H9 (cell line): ENCODE measurements at regions not wholly inside any gene's neighbourhood (a gene's known extent, or its start where the extent isn't known, plus 50 kb on each side); places are given as distances from the start of the nearest gene placed in this dataset.

Experiments
- DNase-seq: peaks from one replicate; pipeline ENCODE4 v3.0.0-alpha.2; 2017
- H2AFZ ChIP-seq: one replicate; pipeline ENCODE4 v1.6.1; 2013; ENCODE audit warnings: mild to moderate bottlenecking, low read length, control low read depth, moderate library complexity
- H2AK5ac ChIP-seq: 2 replicates; pipeline ENCODE4 v1.6.1; 2013; ENCODE audit warnings: low read length, control low read depth, mixed read lengths; ENCODE audit not compliant: insufficient read length
- H2BK120ac ChIP-seq: one replicate; pipeline ENCODE4 v1.6.1; 2013; ENCODE audit warnings: low read depth, mild to moderate bottlenecking, low read length, control low read depth, inconsistent platforms; ENCODE audit not compliant: poor library complexity, severe bottlenecking
- H2BK12ac ChIP-seq: 2 replicates; pipeline ENCODE4 v1.6.1; 2013; ENCODE audit warnings: low read length, control low read depth, mixed read lengths, low read depth; ENCODE audit not compliant: insufficient read length
- H2BK15ac ChIP-seq: 2 replicates; pipeline ENCODE4 v1.6.1; 2013; ENCODE audit warnings: low read depth, low read length, control low read depth
- H2BK20ac ChIP-seq: one replicate; pipeline ENCODE4 v1.6.1; 2013; ENCODE audit warnings: low read depth, mild to moderate bottlenecking, low read length, control low read depth, inconsistent platforms; ENCODE audit not compliant: poor library complexity, severe bottlenecking
- H2BK5ac ChIP-seq: 2 replicates; pipeline ENCODE4 v1.6.1; 2013; ENCODE audit warnings: low read length, control low read depth, mixed read lengths; ENCODE audit not compliant: insufficient read length
- H3K14ac ChIP-seq: 2 replicates; pipeline ENCODE4 v1.6.1; 2013; ENCODE audit warnings: low read length, control low read depth; ENCODE audit not compliant: insufficient read depth
- H3K18ac ChIP-seq: 2 replicates; pipeline ENCODE4 v1.6.1; 2013; ENCODE audit warnings: low read depth, mild to moderate bottlenecking, mixed read lengths, low read length, control low read depth; ENCODE audit not compliant: insufficient read length
- H3K23ac ChIP-seq: 2 replicates; pipeline ENCODE4 v1.6.1; 2013; ENCODE audit warnings: low read length, control low read depth, mixed read lengths, low read depth; ENCODE audit not compliant: insufficient read length
- H3K23me2 ChIP-seq: 2 replicates; pipeline ENCODE4 v1.6.1; 2013; ENCODE audit warnings: low read depth, mild to moderate bottlenecking, mixed read lengths, low read length, control low read depth; ENCODE audit not compliant: insufficient read length, poor library complexity, severe bottlenecking
- H3K27ac ChIP-seq: 2 replicates; pipeline ENCODE4 v1.5.1; 2013; ENCODE audit warnings: low read length, control low read depth, mixed read lengths, low read depth; ENCODE audit not compliant: insufficient read length
- H3K27me3 ChIP-seq: 2 replicates; pipeline ENCODE4 v1.6.1; 2013; ENCODE audit warnings: low read length, control low read depth, inconsistent platforms; ENCODE audit not compliant: insufficient read depth
- H3K4ac ChIP-seq: 2 replicates; pipeline ENCODE4 v1.6.1; 2013; ENCODE audit warnings: low read depth, mild to moderate bottlenecking, control low read depth, inconsistent platforms, low read length, moderate library complexity
- H3K4me1 ChIP-seq: 2 replicates; pipeline ENCODE4 v1.6.1; 2013; ENCODE audit warnings: low read length, control low read depth, inconsistent platforms; ENCODE audit not compliant: insufficient read depth
- H3K4me2 ChIP-seq: 2 replicates; pipeline ENCODE4 v1.6.1; 2013; ENCODE audit warnings: low read length, control low read depth, mixed read lengths; ENCODE audit not compliant: insufficient read length, insufficient read depth
- H3K56ac ChIP-seq: 2 replicates; pipeline ENCODE4 v1.6.1; 2013; ENCODE audit warnings: low read depth, mild to moderate bottlenecking, mixed read lengths, low read length, control low read depth; ENCODE audit not compliant: insufficient read length
- H3K79me1 ChIP-seq: 2 replicates; pipeline ENCODE4 v1.6.1; 2013; ENCODE audit warnings: low read depth, mild to moderate bottlenecking, moderate library complexity, low read length, control low read depth, inconsistent platforms; ENCODE audit not compliant: insufficient read depth, poor library complexity, severe bottlenecking
- H3K79me2 ChIP-seq: 2 replicates; pipeline ENCODE4 v1.6.1; 2013; ENCODE audit warnings: low read length, control low read depth, inconsistent platforms; ENCODE audit not compliant: insufficient read depth
- H3K9ac ChIP-seq: 2 replicates; pipeline ENCODE4 v1.6.1; 2013; ENCODE audit warnings: low read length, control low read depth, mixed read lengths; ENCODE audit not compliant: insufficient read length; ENCODE audit errors: extremely low read depth
- H3K9me3 ChIP-seq: one replicate; pipeline ENCODE4 v1.6.1; 2013; ENCODE audit warnings: low read depth, low read length, inconsistent platforms; ENCODE audit not compliant: control insufficient read depth
- H3T11ph ChIP-seq: one replicate; pipeline ENCODE4 v1.6.1; 2013; ENCODE audit warnings: mild to moderate bottlenecking, low read length, control low read depth, inconsistent platforms
- H4K20me1 ChIP-seq: one replicate; pipeline ENCODE4 v1.6.1; 2013; ENCODE audit not compliant: control insufficient read depth, insufficient read length, insufficient read depth
- H4K5ac ChIP-seq: 2 replicates; pipeline ENCODE4 v1.6.1; 2013; ENCODE audit warnings: low read depth, mild to moderate bottlenecking, mixed read lengths, low read length, control low read depth; ENCODE audit not compliant: insufficient read length
- H4K8ac ChIP-seq: replicated peaks from 2 replicates; pipeline ENCODE4 v1.6.1; 2013; ENCODE audit warnings: low read length, control low read depth, mixed read lengths, low read depth; ENCODE audit not compliant: insufficient read length
- H4K91ac ChIP-seq: 2 replicates; pipeline ENCODE4 v1.6.1; 2013; ENCODE audit warnings: low read depth, mild to moderate bottlenecking, moderate library complexity, mixed read lengths, low read length, control low read depth; ENCODE audit not compliant: insufficient read length
- H3K27ac Mint-ChIP-seq, 3 experiments: 2 replicates in 2 of 3; 3 replicates in 1 of 3; pipeline ENCODE4 v1.8.0; 2020 to 2021; ENCODE audit warnings: mixed read lengths in 3 of 3, mild to moderate bottlenecking in 1 of 3, moderate library complexity in 1 of 3
- H3K27me3 Mint-ChIP-seq: 2 replicates; pipeline ENCODE4 v1.8.0; 2021; ENCODE audit warnings: low read depth, mild to moderate bottlenecking, moderate library complexity, mixed read lengths
- H3K36me3 Mint-ChIP-seq, 3 experiments: 2 replicates in 2 of 3; 3 replicates in 1 of 3; pipeline ENCODE4 v1.8.0; 2020 to 2021; ENCODE audit warnings: low read depth in 3 of 3, mixed read lengths in 3 of 3; ENCODE audit not compliant: insufficient read depth in 1 of 3
- H3K4me1 Mint-ChIP-seq, 2 experiments: 2 replicates each; pipeline ENCODE4 v1.8.0; 2020; ENCODE audit warnings: mixed read lengths in 2 of 2
- H3K4me3 Mint-ChIP-seq, 2 experiments: 2 replicates in 1 of 2; 3 replicates in 1 of 2; pipeline ENCODE4 v1.8.0; 2020 to 2021; ENCODE audit warnings: mild to moderate bottlenecking in 2 of 2, mixed read lengths in 2 of 2, moderate library complexity in 1 of 2
- H3K9me3 Mint-ChIP-seq, 2 experiments: 2 replicates in 1 of 2; 3 replicates in 1 of 2; pipeline ENCODE4 v1.8.0; 2020; ENCODE audit warnings: mild to moderate bottlenecking in 2 of 2, mixed read lengths in 2 of 2, moderate library complexity in 1 of 2
- CTCF ChIP-seq: fragments of 200-600 bp; sonication (generic); conservative IDR thresholded peaks from 3 replicates; pipeline ENCODE4 v1.8.0; 2021; ENCODE audit warnings: antibody characterized with exemption, mild to moderate bottlenecking
- WGBS: extraction: QIAGEN DNeasy Blood & Tissue Kit; methylation state at CpG from one replicate; pipeline ENCODE4 v1.1.7; 2013; ENCODE audit warnings: missing lambda C conversion rate, low lambda C conversion rate, mixed read lengths; ENCODE audit not compliant: insufficient read length; ENCODE audit errors: extremely low coverage; 5-methylcytosine and 5-hydroxymethylcytosine counted together

- Histone ChIP-seq H2BK20ac (no peak overlapping the region), H3K79me2 (no peaks in the 10 kb centered on the region), H3K4me2 (no peak overlapping the region), H2BK5ac (no peak overlapping the region), H3K14ac (no peak overlapping the region), H3K9me3 (no peaks in the 10 kb centered on the region), H3K56ac (no peak overlapping the region), H2AK5ac (no peak overlapping the region), H4K91ac (no peak overlapping the region), H4K20me1 (no peaks in the 10 kb centered on the region), H3K23me2 (no peaks in the 10 kb centered on the region), H3K23ac (no peak overlapping the region), H3K27ac (no peak overlapping the region), H3K4me1 (no peaks in the 10 kb centered on the region), H3K79me1 (no peaks in the 10 kb centered on the region), H2BK15ac (no peak overlapping the region), H2BK120ac (no peak overlapping the region), H3K27me3 (no peaks in the 10 kb centered on the region), H3T11ph (no peak overlapping the region), H4K8ac (no peak overlapping the region), H2AFZ (no peak overlapping the region), H4K5ac (no peak overlapping the region), H3K9ac (no peak overlapping the region), H3K18ac (no peak overlapping the region), H2BK12ac (no peak overlapping the region), H3K4ac (no peak overlapping the region)
- Mint-ChIP-seq H3K36me3 (peaks cover 0 to under 1% (median 0%) of the 10 kb centered on the region in 3 experiments; a peak in 3 of 7 replicates), H3K4me3 (no peak overlapping the region), H3K27ac (peak overlapping the region in 2 of 3 experiments; percentile 57 to 79; a peak in 3 of 7 replicates), H3K9me3 (peaks cover 5% of the 10 kb centered on the region in 2 experiments; a peak in 3 of 5 replicates), H3K4me1 (peaks cover 12 to 16% of the 10 kb centered on the region in 2 experiments), H3K27me3 (peaks cover 24% of the 10 kb centered on the region)
- DNase-seq, result no peak
- no peak for TF ChIP-seq CTCF
- no CpG with 5 or more reads among the region's 9 CpGs for WGBS
Measured at GRCh38 chr2:238717084-238717483, 130.8 kb upstream of the TWIST2 start.
